ENCODE measurements at regions not wholly inside any gene's neighbourhood (a gene's known extent, or its start where the extent isn't known, plus 50 kb on each side); places are given as distances from the start of the nearest gene placed in this dataset.
A peak's percentile ranks its signal among the peaks of the same experiment; 100 is the strongest.

DNA sequence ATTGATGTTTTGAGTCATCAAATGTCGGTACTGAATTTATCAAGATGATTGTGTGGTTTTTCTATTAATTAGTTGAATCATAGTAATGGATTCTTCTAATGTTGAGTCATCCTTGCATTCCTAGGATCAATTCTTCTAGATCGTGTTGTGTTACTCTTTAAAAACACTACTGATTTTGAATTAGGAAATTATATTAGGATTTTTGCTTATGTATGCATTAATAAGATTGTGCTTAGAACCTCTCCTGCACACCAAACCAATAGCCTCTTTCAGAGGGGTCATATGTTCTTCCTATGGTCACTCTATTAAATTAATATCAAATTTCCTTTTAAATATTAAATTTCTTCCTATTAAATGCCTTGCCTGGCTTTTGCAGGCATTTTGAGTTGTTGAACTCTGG, 151.7 kb upstream of the TOPAZ1 start:
- no peak for DNase-seq (ENCODE audit: low read depth)

GRCh38 chr3:44092497-44092896, 149.2 kb upstream of the TOPAZ1 start:
- DNase-seq (ENCODE audit: low read depth), result no peak

GRCh38 chr3:44093531-44093930, 148.2 kb upstream of the TOPAZ1 start:
- no peak for DNase-seq (ENCODE audit: low read depth)

GRCh38 chr3:44098656-44099415, 142.8 kb upstream of the TOPAZ1 start:
- DNase-seq (ENCODE audit: low read depth), result no peak

GRCh38 chr3:44099566-44100297, 142.0 kb upstream of the TOPAZ1 start:
- DNase-seq (ENCODE audit: low read depth), result no peak

DNA sequence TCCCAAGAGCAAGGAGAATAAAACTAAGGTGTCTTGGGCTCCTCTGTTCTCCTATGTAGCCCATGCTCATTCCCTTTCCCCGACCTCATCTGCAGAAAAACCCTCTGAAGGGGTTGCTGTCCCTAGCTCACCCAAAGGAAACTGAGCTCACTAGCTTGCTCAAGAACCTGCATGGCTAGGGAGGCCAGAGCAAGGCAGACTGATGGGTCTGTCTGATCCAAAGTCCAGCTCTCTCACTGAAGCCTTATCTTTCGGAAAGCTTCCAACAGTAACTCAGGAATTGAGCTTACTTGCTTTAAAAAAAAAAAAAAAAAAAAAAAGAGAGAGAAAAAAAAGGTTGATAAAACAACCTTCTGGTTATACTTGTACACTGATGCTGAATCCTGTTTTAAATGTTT, 141.4 kb upstream of the TOPAZ1 start:
- no peak for DNase-seq (ENCODE audit: low read depth)

DNA sequence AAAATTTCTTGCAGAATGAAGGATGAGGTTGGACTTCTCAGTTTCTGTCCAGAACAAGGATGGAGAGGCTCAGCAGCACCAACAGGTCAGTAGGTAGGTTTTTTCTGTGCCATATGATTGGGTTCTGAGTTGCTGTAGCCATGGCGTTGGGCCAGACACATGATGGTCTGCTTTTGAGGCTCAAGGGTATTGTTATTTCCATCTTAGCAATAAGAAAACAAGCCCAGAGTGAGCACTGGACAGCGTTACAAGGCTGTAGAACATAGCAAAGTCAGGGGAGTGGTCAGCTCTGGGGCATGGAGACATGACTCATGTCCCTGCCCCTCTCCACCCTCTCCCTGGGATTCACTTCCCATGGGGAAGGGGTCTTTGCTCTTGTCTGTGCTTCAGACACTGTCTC, 137.6 kb upstream of the TOPAZ1 start:
- no peak for DNase-seq (ENCODE audit: low read depth)

GRCh38 chr3:44104668-44105321, 136.9 kb upstream of the TOPAZ1 start:
- peak; percentile 88 for DNase-seq (ENCODE audit: low read depth)

- no peak for DNase-seq (ENCODE audit: low read depth)
Observed at GRCh38 chr3:44105571-44105970, 136.1 kb upstream of the TOPAZ1 start.

GRCh38 chr3:44106756-44107155, 134.9 kb upstream of the TOPAZ1 start:
- DNase-seq (ENCODE audit: low read depth), result no peak

DNA sequence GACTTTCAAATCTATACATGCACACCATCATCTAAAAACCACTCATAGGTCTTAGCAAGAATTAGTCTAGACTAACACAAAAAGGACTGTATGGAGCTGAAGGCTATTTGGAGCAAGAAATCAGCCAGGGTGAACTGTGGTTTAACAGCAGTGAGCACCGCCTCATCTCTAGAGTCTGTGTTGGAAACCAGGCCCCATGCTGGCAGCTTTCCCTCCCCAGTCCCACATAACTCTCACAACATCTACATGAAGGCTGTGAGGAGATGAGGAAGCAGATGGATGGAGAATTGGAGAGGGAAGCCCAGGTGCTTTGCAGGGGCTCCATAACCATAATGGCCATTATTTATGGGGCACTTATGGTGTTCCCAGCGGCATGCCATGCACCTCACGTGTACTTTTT, 133.2 kb upstream of the TOPAZ1 start:
- no peak for DNase-seq (ENCODE audit: low read depth)

GRCh38 chr3:44109771-44110361, 131.8 kb upstream of the TOPAZ1 start:
- DNase-seq (ENCODE audit: low read depth), result no peak

- no peak for DNase-seq (ENCODE audit: low read depth)
Observed at GRCh38 chr3:44110648-44111047, 131.0 kb upstream of the TOPAZ1 start.

- peak; percentile 40 for DNase-seq (ENCODE audit: low read depth)
Observed at GRCh38 chr3:44111482-44111881, 130.2 kb upstream of the TOPAZ1 start.

- DNase-seq (ENCODE audit: low read depth), result no peak
Observed at GRCh38 chr3:44114142-44114541, 127.5 kb upstream of the TOPAZ1 start.

DNA sequence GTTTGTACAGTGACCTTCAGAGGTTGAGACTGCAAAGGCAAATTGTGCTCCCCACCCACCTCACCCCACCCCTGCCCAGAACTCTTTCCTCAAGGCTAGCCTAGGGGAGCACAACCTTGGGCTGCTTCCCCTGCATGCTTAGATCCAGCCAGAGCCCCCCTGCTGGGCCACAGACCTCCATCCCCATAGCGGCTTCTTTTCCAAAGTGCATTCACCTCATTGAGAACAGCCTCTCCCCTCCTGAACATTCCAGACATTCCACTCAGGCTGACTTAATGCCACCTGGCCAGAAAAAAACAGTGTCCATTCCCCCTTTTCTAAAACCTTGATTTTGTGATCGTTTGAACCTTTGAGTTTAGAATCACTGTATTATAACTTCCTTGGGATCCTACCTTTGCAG, 124.4 kb upstream of the TOPAZ1 start:
- no peak for DNase-seq (ENCODE audit: low read depth)

DNA sequence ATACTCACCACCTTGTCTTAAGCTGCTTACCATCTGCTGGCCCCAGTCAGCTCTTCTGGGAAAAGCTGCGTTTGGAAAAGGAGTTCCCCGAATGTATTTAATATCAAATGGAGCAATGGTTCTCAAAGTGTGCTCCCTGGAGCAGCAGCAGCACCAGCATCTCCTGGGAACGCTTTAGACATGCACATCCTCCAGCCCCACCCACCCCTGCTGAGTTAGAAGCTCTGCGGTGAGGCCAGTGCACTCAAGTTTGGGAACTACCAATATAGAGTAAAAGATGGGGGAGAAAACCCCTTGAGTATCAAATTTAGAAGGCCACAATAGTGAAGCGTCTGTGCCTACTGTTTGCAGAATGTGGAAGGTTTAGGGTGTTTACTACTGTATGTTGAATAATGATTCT, 124.0 kb upstream of the TOPAZ1 start:
- DNase-seq (ENCODE audit: low read depth), result no peak

DNA sequence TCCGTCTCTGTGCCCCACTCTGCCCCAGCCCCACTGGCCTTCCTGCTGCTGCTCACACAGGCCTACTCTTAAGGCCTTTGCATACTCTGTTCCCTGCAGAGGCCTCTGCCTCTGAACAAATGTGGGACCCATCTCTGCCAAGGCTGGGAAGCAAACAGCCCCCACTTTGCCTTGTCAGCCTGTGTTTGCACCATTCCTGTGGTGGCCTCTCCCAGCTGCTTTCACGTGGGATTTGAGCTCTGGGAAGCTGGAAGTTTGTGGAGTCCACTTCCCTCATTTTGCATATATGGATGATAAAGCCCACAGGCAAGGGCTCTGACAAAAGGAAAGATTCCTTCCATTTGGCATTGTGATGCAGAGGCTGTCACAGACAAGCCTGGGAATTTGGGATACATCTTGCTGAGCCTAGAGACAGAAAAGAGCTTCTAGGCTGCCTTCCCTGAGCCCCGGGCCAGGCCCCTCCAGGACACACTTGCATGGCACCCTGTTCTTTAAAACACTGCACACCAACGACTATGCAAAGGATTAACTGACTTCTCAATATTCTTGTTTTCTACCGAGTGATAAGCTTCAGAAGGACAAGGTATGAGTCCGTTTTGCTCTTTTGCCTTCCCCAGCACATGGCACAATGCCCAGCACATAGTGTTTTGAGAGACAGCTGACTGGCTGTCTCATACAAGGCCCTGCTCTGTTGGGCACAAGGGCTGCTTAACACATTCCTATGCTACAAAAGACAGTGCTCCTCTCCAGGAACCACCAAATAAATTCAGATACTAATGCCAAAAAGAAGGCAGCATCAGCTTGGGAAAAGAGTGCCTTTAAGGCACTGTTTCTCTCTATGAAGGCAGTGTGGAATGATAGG, 120.7 kb upstream of the TOPAZ1 start:
- peak; percentile 46 for DNase-seq (ENCODE audit: low read depth)

DNA sequence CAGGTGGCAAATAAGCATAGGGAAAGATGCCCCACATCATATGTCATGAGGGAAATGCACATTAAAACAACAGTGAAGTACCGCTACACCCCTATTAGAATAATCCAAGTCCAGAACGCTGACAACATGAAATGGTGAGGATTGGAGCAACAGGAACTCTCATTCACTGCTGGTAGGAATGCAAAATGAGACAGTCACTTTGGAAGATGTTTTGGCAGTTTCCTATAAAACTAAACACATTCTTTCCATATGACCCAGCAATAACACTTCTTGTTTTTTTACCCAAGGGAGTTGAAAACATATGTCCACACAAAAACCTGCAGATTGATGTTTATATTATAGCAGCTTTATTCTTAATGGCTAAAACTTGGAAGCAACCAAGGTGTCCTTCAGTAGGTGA, 116.4 kb upstream of the TOPAZ1 start:
- no peak for DNase-seq (ENCODE audit: low read depth)

DNA sequence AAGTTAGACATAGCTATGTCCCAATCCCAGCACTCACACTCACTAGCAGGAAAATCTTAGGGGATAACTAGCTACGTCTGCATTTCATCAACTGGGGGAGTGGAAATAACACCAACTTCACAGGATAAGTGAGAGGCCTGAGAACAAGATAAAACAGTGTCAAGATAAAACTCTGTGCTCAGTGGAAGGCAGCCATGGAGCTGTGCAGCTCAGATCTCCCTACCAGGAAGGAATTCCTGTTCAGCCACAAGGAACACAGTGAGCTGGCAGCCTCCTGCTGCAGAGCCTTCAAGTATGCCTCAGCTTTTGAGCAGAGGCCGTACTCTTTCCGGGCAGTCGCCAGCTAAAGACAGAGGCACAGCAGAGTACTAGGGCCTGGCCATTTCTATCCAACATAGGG, 115.8 kb upstream of the TOPAZ1 start:
- DNase-seq (ENCODE audit: low read depth), result peak; percentile 18

DNA sequence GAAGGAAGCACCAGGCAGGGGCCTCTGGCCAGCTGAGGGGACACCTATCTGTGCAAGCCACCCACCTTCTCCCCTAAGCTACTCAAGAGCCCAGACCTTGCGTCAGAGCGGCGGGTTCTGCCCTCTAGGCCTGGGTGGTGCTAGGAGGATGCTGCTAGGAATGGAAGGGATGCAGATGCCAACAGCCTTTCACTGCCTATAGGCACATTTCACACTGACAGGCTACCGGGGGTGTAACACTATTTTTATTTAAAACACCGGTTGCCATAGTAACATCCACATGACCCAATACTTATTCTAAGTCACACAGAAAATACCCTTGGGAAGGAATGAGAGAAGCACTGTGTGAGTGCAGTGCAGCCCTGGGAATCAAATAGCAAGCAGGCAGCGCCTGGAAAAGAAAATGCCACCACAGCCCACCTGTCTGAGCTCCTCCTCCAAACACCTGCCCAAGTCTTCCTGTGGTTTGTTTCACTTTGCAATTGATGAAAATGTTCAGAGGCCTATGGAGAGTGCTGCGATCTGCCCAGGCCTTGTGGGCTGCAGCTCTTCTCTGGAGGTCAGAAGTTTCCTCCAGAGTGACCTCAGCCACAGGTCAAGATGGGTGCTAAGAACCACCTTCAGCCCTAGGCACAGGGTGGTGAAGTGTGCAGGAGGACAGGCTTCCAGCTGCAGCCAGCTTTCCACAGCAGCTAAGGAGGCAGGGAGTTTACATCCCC, 113.5 kb upstream of the TOPAZ1 start:
- DNase-seq (ENCODE audit: low read depth), result no peak

All from M059J (cell line).